Myocyte (in vitro differentiated cells): ENCODE measurements at regions not wholly inside any gene's neighbourhood (a gene's known extent, or its start where the extent isn't known, plus 50 kb on each side); places are given as distances from the start of the nearest gene placed in this dataset.

Experiments
- DNase-seq: peaks from one replicate; pipeline ENCODE4 v3.0.0-alpha.2; 2012; ENCODE audit warnings: low read depth

- DNase-seq: no peak
Measured at GRCh38 chr18:45521777-45522176, 93.5 kb upstream of the SLC14A2 start.

- no peak for DNase-seq
Measured at GRCh38 chr18:45522371-45522770, 92.9 kb upstream of the SLC14A2 start.

GRCh38 chr18:45525301-45525700 is 90.0 kb upstream of the SLC14A2 start:
- DNase-seq: no peak

GRCh38 chr18:45526114-45526841 is 89.0 kb upstream of the SLC14A2 start:
- no peak for DNase-seq

- DNase-seq: no peak
Measured at GRCh38 chr18:45527891-45528290, 87.4 kb upstream of the SLC14A2 start.

- DNase-seq: no peak
Measured at GRCh38 chr18:45528712-45529336, 86.5 kb upstream of the SLC14A2 start.

GRCh38 chr18:45538444-45538843 is 76.8 kb upstream of the SLC14A2 start:
- DNase-seq: no peak

- no peak for DNase-seq
Measured at GRCh38 chr18:45539491-45539891, 75.8 kb upstream of the SLC14A2 start.

GRCh38 chr18:45540125-45540524 is 75.2 kb upstream of the SLC14A2 start:
- no peak for DNase-seq

- DNase-seq: no peak
Measured at GRCh38 chr18:45541421-45541820, 73.9 kb upstream of the SLC14A2 start.

GRCh38 chr18:45542043-45542442 is 73.2 kb upstream of the SLC14A2 start:
- no peak for DNase-seq

GRCh38 chr18:45547910-45548309 is 67.4 kb upstream of the SLC14A2 start:
- no peak for DNase-seq

- no peak for DNase-seq
Measured at GRCh38 chr18:45548614-45549013, 66.7 kb upstream of the SLC14A2 start.

GRCh38 chr18:45549290-45549689 is 66.0 kb upstream of the SLC14A2 start:
- DNase-seq: no peak

GRCh38 chr18:45551142-45551815 is 64.0 kb upstream of the SLC14A2 start:
- DNase-seq: no peak

GRCh38 chr18:45553723-45554388 is 61.4 kb upstream of the SLC14A2 start:
- no peak for DNase-seq

GRCh38 chr18:45554389-45554737 is 60.9 kb upstream of the SLC14A2 start:
- DNase-seq: no peak

- DNase-seq: no peak
Measured at GRCh38 chr18:45556222-45556621, 59.1 kb upstream of the SLC14A2 start.

GRCh38 chr18:45557287-45557686 is 58.0 kb upstream of the SLC14A2 start:
- DNase-seq: no peak

- no peak for DNase-seq
Measured at GRCh38 chr18:45557779-45558178, 57.5 kb upstream of the SLC14A2 start.

- DNase-seq: no peak
Measured at GRCh38 chr18:45559258-45559657, 56.0 kb upstream of the SLC14A2 start.

- no peak for DNase-seq
Measured at GRCh38 chr18:45560870-45561269, 54.4 kb upstream of the SLC14A2 start.
